Chondrocyte (in vitro differentiated cells): ENCODE measurements at regions not wholly inside any gene's neighbourhood (a gene's known extent, or its start where the extent isn't known, plus 50 kb on each side); places are given as distances from the start of the nearest gene placed in this dataset.
A peak's percentile ranks its signal among the peaks of the same experiment; 100 is the strongest.

Experiments
- DNase-seq: peaks from one replicate; pipeline ENCODE4 v3.0.0; 2021; ENCODE audit warnings: mixed read lengths, low spot score
- H3K27ac Mint-ChIP-seq: one replicate; pipeline ENCODE4 v1.8.0; 2021; ENCODE audit warnings: mild to moderate bottlenecking, moderate library complexity, mixed read lengths; ENCODE audit not compliant: unreplicated experiment
- H3K27me3 Mint-ChIP-seq: 2 replicates; pipeline ENCODE4 v1.8.0; 2021; ENCODE audit warnings: low read depth, mixed read lengths
- H3K36me3 Mint-ChIP-seq: 2 replicates; pipeline ENCODE4 v1.8.0; 2021; ENCODE audit warnings: low read depth, mixed read lengths
- H3K4me1 Mint-ChIP-seq: 2 replicates; pipeline ENCODE4 v1.8.0; 2021; ENCODE audit warnings: low read depth, mild to moderate bottlenecking, mixed read lengths
- H3K4me3 Mint-ChIP-seq: one replicate; pipeline ENCODE4 v1.8.0; 2021; ENCODE audit warnings: mild to moderate bottlenecking, moderate library complexity, mixed read lengths; ENCODE audit not compliant: unreplicated experiment
- H3K9me3 Mint-ChIP-seq: 2 replicates; pipeline ENCODE4 v1.8.0; 2021; ENCODE audit warnings: low read depth, mixed read lengths
- CTCF ChIP-seq: fragments of 200-600 bp; sonication (generic); IDR thresholded peaks from 2 replicates; pipeline ENCODE4 v1.5.0; 2021; ENCODE audit warnings: antibody characterized with exemption, mild to moderate bottlenecking, moderate library complexity

DNA sequence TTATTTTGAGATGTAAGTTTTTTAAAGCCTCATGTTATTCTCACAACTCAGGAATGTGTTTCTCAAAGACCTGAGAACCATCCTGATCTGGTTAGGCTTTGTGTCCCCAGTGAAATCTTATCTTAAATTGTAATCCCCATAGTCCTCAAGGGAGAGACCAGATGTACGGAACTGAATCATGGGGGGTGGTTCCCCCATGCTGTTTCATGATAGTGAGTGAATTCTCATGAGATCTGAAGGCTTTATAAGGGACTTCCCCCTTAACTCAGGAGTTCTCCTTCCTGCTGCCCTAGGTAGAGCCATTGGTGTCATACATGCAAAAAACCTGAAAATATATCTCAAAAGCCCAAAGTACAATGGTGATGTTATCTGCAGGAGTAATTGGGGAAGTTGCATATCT, 836.7 kb downstream of the CBLN2 start:
- H3K9me3 Mint-ChIP-seq, result peaks cover 6% of the 10 kb centered on the region
- no peak for DNase-seq
- H3K27ac Mint-ChIP-seq, result no peak overlapping the region
- no peaks in the 10 kb centered on the region for H3K4me1 Mint-ChIP-seq
- TF ChIP-seq CTCF, result no peak
- no peak overlapping the region for H3K4me3 Mint-ChIP-seq
- H3K27me3 Mint-ChIP-seq, result no peaks in the 10 kb centered on the region
- no peaks in the 10 kb centered on the region for H3K36me3 Mint-ChIP-seq

DNA sequence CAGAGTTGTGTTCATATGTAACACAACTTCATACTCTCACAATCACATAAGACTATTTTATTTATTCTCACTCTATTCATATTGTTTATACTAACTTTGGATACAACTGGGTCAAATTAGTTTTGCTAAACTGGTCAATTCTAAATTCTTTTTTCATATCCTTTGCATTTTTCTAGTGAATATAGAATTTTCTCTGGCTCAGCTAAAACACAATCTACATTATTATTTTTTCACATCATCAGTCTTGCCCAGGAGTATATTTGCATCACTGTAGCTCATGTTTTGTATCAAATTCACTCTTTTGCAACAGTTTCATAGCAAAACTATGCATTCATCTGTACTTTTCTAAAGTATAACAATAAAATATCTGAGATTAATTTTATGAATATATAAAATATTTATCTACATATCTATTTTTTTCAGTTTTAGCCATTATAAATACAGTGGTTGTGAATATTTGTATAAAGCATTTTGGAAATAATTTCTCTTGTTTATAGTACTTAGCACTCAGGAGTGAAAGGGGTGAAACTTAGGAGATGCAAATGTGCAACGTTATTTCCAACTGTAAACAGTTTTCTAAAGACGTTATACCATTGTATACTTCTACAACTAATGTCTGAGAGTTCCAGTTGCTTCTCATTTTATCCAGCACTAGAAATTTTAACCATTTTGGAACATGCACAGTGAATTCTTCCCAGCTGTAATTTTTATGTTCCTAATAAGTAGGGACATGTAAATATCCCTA, 854.6 kb downstream of the CBLN2 start:
- no peak for TF ChIP-seq CTCF
- Mint-ChIP-seq H3K4me1 (no peaks in the 10 kb centered on the region), H3K9me3 (peaks cover 3% of the 10 kb centered on the region), H3K36me3 (no peaks in the 10 kb centered on the region), H3K27me3 (peaks cover 4% of the 10 kb centered on the region), H3K27ac (no peak overlapping the region), H3K4me3 (no peak overlapping the region)
- no peak for DNase-seq

- H3K4me1 Mint-ChIP-seq, result no peaks in the 10 kb centered on the region
- H3K27ac Mint-ChIP-seq, result no peak overlapping the region
- peaks cover 16% of the 10 kb centered on the region for H3K9me3 Mint-ChIP-seq
- no peak overlapping the region for H3K4me3 Mint-ChIP-seq
- no peaks in the 10 kb centered on the region for H3K27me3 Mint-ChIP-seq
- no peaks in the 10 kb centered on the region for H3K36me3 Mint-ChIP-seq
- no peak for DNase-seq
- TF ChIP-seq CTCF, result no peak
Measured at GRCh38 chr18:71682591-71682990, 861.6 kb downstream of the CBLN2 start.

DNA sequence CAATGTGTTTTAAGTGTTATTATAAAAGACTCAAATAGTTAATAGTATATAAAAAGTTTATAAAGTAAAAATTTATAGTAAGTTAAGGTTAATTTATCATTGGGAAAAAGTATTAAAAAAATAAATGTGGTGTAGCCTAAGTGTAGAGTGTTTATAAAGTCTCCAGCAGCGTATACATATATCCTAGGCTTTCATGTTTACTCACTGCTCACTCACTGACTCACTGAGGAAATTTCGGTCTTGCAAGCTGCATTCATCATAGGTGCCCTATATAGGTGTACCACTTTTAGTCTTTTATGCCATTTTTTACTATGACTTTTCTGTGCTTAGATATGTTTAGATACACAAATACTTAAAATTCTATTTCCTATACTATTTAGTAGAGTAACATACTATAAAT, 866.0 kb downstream of the CBLN2 start:
- no peak for DNase-seq
- Mint-ChIP-seq H3K4me1 (no peaks in the 10 kb centered on the region), H3K9me3 (peaks cover 12% of the 10 kb centered on the region), H3K4me3 (no peak overlapping the region), H3K36me3 (no peaks in the 10 kb centered on the region), H3K27me3 (no peaks in the 10 kb centered on the region), H3K27ac (no peak overlapping the region)
- TF ChIP-seq CTCF, result no peak

GRCh38 chr18:71673954-71674353, 870.2 kb downstream of the CBLN2 start:
- Mint-ChIP-seq H3K9me3 (peaks cover 7% of the 10 kb centered on the region), H3K27me3 (peaks cover 1% of the 10 kb centered on the region)

More at GRCh38 chr18:71673954-71674353, 870.2 kb downstream of the CBLN2 start:
- DNase-seq, result peak; percentile 73
- no peaks in the 10 kb centered on the region for H3K4me1 Mint-ChIP-seq
- no peak overlapping the region for H3K4me3 Mint-ChIP-seq
- TF ChIP-seq CTCF, result no peak
- no peak overlapping the region for H3K27ac Mint-ChIP-seq
- H3K36me3 Mint-ChIP-seq, result no peaks in the 10 kb centered on the region
